Jurkat, Clone E6-1 (cell line): ENCODE measurements at regions not wholly inside any gene's neighbourhood (a gene's known extent, or its start where the extent isn't known, plus 50 kb on each side); places are given as distances from the start of the nearest gene placed in this dataset.
A peak's percentile ranks its signal among the peaks of the same experiment; 100 is the strongest.
"Not testable (repeated sequence)": the region's sequence is repeated elsewhere in the genome, so short reads cannot be mapped to it uniquely, and the experiment has no call there.

Experiments used
- DNase-seq: peaks from one replicate; pipeline ENCODE4 v3.0.0-alpha.2; 2011; ENCODE audit warnings: low read depth, low spot score
- H3K4me3 ChIP-seq: 2 replicates; pipeline ENCODE4 v1.5.1; 2011; ENCODE audit warnings: mild to moderate bottlenecking, low read length, control low read depth, moderate library complexity

GRCh38 chr9:85792057-85792456 is 50.3 kb upstream of the AGTPBP1 start:
- not testable (repeated sequence) for DNase-seq, H3K4me3 ChIP-seq

- H3K4me3 ChIP-seq: not testable (repeated sequence)
- DNase-seq: peak; percentile 55
Observed at GRCh38 chr9:85802978-85803695, 61.4 kb upstream of the AGTPBP1 start.

- peak overlapping the region; percentile 63 for H3K4me3 ChIP-seq
- not testable (repeated sequence) for DNase-seq
Observed at GRCh38 chr9:85804847-85805133, 63.0 kb upstream of the AGTPBP1 start.

- peak overlapping the region; percentile 63 for H3K4me3 ChIP-seq
- peak; percentile 65 for DNase-seq
Observed at GRCh38 chr9:85805134-85806005, 63.6 kb upstream of the AGTPBP1 start.

- H3K4me3 ChIP-seq: not testable (repeated sequence)
Observed at GRCh38 chr9:85808329-85808728, 66.6 kb upstream of the AGTPBP1 start.

GRCh38 chr9:85813388-85813787 is 71.6 kb upstream of the AGTPBP1 start:
- not testable (repeated sequence) for H3K4me3 ChIP-seq, DNase-seq

More at GRCh38 chr9:85808329-85808728, 66.6 kb upstream of the AGTPBP1 start:
- not testable (repeated sequence) for DNase-seq

- not testable (repeated sequence) for DNase-seq, H3K4me3 ChIP-seq
Observed at GRCh38 chr9:85814800-85815199, 73.0 kb upstream of the AGTPBP1 start.

- DNase-seq: peak; percentile 5
- H3K4me3 ChIP-seq: not testable (repeated sequence)
Observed at GRCh38 chr9:85818971-85819370, 77.2 kb upstream of the AGTPBP1 start.

- H3K4me3 ChIP-seq: not testable (repeated sequence)
Observed at GRCh38 chr9:85820598-85820997, 78.8 kb upstream of the AGTPBP1 start.

GRCh38 chr9:85824949-85825348 is 83.2 kb upstream of the AGTPBP1 start:
- H3K4me3 ChIP-seq, DNase-seq: not testable (repeated sequence)

More at GRCh38 chr9:85820598-85820997, 78.8 kb upstream of the AGTPBP1 start:
- DNase-seq: not testable (repeated sequence)

- peak; percentile 19 for DNase-seq
- H3K4me3 ChIP-seq: not testable (repeated sequence)
Observed at GRCh38 chr9:85834591-85834990, 92.8 kb upstream of the AGTPBP1 start.

- H3K4me3 ChIP-seq, DNase-seq: not testable (repeated sequence)
Observed at GRCh38 chr9:85843949-85844348, 97.0 kb upstream of the NAA35 start.

GRCh38 chr9:85847782-85848181 is 93.2 kb upstream of the NAA35 start:
- not testable (repeated sequence) for H3K4me3 ChIP-seq

GRCh38 chr9:85858056-85858750 is 82.7 kb upstream of the NAA35 start:
- H3K4me3 ChIP-seq: no peak overlapping the region
- no peak for DNase-seq

More at GRCh38 chr9:85847782-85848181, 93.2 kb upstream of the NAA35 start:
- not testable (repeated sequence) for DNase-seq

GRCh38 chr9:85859765-85860164 is 81.2 kb upstream of the NAA35 start:
- no peak for DNase-seq
- H3K4me3 ChIP-seq: no peak overlapping the region

GRCh38 chr9:85861882-85862281 is 79.1 kb upstream of the NAA35 start:
- not testable (repeated sequence) for DNase-seq, H3K4me3 ChIP-seq

GRCh38 chr9:85863875-85864274 is 77.1 kb upstream of the NAA35 start:
- no peak overlapping the region for H3K4me3 ChIP-seq
- no peak for DNase-seq

GRCh38 chr9:85871008-85871407 is 69.9 kb upstream of the NAA35 start:
- no peak overlapping the region for H3K4me3 ChIP-seq
- DNase-seq: no peak

- not testable (repeated sequence) for H3K4me3 ChIP-seq, DNase-seq
Observed at GRCh38 chr9:85871683-85872082, 69.3 kb upstream of the NAA35 start.

- H3K4me3 ChIP-seq: no peak overlapping the region
- DNase-seq: no peak
Observed at GRCh38 chr9:85872463-85872862, 68.5 kb upstream of the NAA35 start.
